CD4-positive, CD25-positive, alpha-beta regulatory T cell (primary cell): ENCODE measurements at regions not wholly inside any gene's neighbourhood (a gene's known extent, or its start where the extent isn't known, plus 50 kb on each side); places are given as distances from the start of the nearest gene placed in this dataset.

Experiments used
- ATAC-seq, 2 donors: fragments of 150-1000 bp; cut with Tn5 transposase; one replicate each; pipeline ENCODE4 v1.10.0; 2021; ENCODE audit warnings: low read depth in 2 of 2, moderate number of reproducible peaks in 2 of 2, moderate library complexity in 1 of 2
- DNase-seq, 3 donors: peaks; one replicate each; pipeline versions ENCODE4 v3.0.0 to v3.0.0-alpha.2; 2012 to 2022; ENCODE audit warnings: mixed read lengths in 1 of 3
- H3K27ac ChIP-seq: one replicate; pipeline ENCODE4 v1.7.0; 2013; ENCODE audit warnings: mild to moderate bottlenecking, low read length; ENCODE audit not compliant: insufficient read depth, poor library complexity, severe bottlenecking
- H3K27me3 ChIP-seq: one replicate; pipeline ENCODE4 v1.7.0; 2013; ENCODE audit warnings: low read length; ENCODE audit not compliant: control insufficient read depth, insufficient read depth
- H3K36me3 ChIP-seq: one replicate; pipeline ENCODE4 v1.7.0; 2013; ENCODE audit warnings: mild to moderate bottlenecking, low read length, moderate library complexity; ENCODE audit not compliant: control insufficient read depth, insufficient read depth
- H3K4me1 ChIP-seq: 2 replicates; pipeline ENCODE4 v1.7.0; 2013; ENCODE audit warnings: mild to moderate bottlenecking, low read length; ENCODE audit not compliant: insufficient read depth, control insufficient read depth, poor library complexity, severe bottlenecking
- H3K4me3 ChIP-seq: one replicate; pipeline ENCODE4 v1.7.0; 2013; ENCODE audit warnings: low read depth, mild to moderate bottlenecking, low read length, moderate library complexity
- H3K9me3 ChIP-seq, 2 experiments: 1 replicate in 1 of 2; 2 replicates in 1 of 2; pipeline ENCODE4 v1.7.0; 2013; ENCODE audit warnings: low read length in 2 of 2, mild to moderate bottlenecking in 1 of 2, moderate library complexity in 1 of 2; ENCODE audit not compliant: control insufficient read depth in 2 of 2
- H3K27ac Mint-ChIP-seq, 3 donors: one replicate each; pipeline ENCODE4 v1.8.0; 2020 to 2022; ENCODE audit warnings: mild to moderate bottlenecking in 3 of 3, mixed read lengths in 3 of 3, moderate library complexity in 2 of 3
- H3K27me3 Mint-ChIP-seq: one replicate; pipeline ENCODE4 v1.8.0; 2022; ENCODE audit warnings: mild to moderate bottlenecking, mixed read lengths
- H3K36me3 Mint-ChIP-seq: one replicate; pipeline ENCODE4 v1.8.0; 2020; ENCODE audit warnings: mixed read lengths
- H3K4me1 Mint-ChIP-seq, 4 donors: one replicate each; pipeline ENCODE4 v1.8.0; 2020 to 2022; ENCODE audit warnings: mixed read lengths in 4 of 4, mild to moderate bottlenecking in 1 of 4
- H3K4me3 Mint-ChIP-seq, 4 donors: one replicate each; pipeline ENCODE4 v1.8.0; 2020 to 2022; ENCODE audit warnings: mild to moderate bottlenecking in 4 of 4, mixed read lengths in 4 of 4, moderate library complexity in 3 of 4
- H3K9me3 Mint-ChIP-seq, 7 donors: one replicate each; pipeline ENCODE4 v1.8.0; 2020 to 2022; ENCODE audit warnings: mixed read lengths in 7 of 7, mild to moderate bottlenecking in 3 of 7, moderate library complexity in 2 of 7

DNA sequence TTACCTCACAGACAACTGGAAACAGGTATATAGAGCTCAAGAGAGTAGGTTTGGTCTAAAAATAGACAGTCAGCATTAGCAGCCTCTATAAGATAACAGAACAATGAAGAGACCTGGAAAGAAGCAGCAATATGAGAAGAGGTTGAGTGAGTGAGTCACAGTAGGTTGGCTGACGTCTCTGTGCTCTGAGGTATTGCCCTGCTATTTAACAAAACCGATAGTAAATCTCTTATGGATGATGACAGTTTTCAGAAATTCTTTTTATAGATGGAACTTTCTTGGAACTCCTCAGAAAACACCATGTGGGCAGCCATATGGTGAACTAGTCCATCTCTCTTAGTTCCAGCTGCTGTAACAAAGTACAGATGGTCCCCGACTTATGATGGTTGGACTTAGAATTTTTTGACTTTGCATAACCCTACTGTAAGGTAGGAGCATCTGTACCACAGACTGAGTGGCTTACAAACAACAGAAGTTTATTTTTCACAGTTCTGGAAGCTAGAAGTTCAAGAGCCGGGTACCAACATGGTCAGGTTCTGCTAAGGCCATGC, 123.5 kb downstream of the MBD2 start:
- H3K4me1 ChIP-seq: no peaks in the 10 kb centered on the region
- H3K27ac ChIP-seq: no peak overlapping the region
- Mint-ChIP-seq H3K27me3 (peaks cover 5% of the 10 kb centered on the region), H3K4me3 (no peak overlapping the region), H3K4me1 (no peaks in the 10 kb centered on the region), H3K9me3 (peaks cover 1 to 8% (median 6%) of the 10 kb centered on the region in 7 donors), H3K27ac (no peak overlapping the region), H3K36me3 (peaks cover 3% of the 10 kb centered on the region)
- peaks cover 5% of the 10 kb centered on the region for H3K27me3 ChIP-seq
- DNase-seq (no peak), ATAC-seq (no peak)
- no peaks in the 10 kb centered on the region for H3K9me3 ChIP-seq
- no peaks in the 10 kb centered on the region for H3K36me3 ChIP-seq
- H3K4me3 ChIP-seq: no peak overlapping the region

DNA sequence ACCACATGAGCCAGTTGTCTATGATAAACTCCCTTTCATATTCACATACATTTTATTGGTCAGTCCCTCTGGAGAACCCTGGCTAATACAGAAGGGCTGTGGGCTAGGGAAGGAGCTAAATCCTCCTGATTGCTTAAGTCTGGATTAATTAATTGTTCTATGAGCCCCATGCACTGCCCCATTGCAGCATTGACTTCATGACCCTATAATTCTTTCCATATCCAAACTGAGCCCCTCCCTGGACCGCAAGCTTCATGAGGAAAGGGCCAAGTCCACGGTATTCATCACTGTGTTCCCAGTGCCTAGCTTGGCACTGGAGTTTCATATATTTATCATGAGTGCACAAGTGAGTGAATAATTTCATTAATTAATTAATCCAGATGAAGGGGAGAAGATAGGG, 124.0 kb downstream of the MBD2 start:
- H3K9me3 Mint-ChIP-seq: peaks cover under 1 to 8% (median 6%) of the 10 kb centered on the region in 7 donors
- H3K4me3 Mint-ChIP-seq: no peak overlapping the region

GRCh38 chr18:54094474-54094873, 130.0 kb downstream of the MBD2 start:
- Histone ChIP-seq H3K4me1 (no peaks in the 10 kb centered on the region), H3K9me3 (no peaks in the 10 kb centered on the region), H3K36me3 (no peaks in the 10 kb centered on the region), H3K27me3 (peaks cover 3% of the 10 kb centered on the region), H3K4me3 (no peak overlapping the region), H3K27ac (no peak overlapping the region)
- peaks cover 0 to 8% (median 6%) of the 10 kb centered on the region in 7 donors for H3K9me3 Mint-ChIP-seq
- no peaks in the 10 kb centered on the region for H3K4me1 Mint-ChIP-seq
- H3K36me3 Mint-ChIP-seq: peaks cover 3% of the 10 kb centered on the region
- no peak overlapping the region for H3K4me3 Mint-ChIP-seq
- DNase-seq (no peak), ATAC-seq (no peak)
- H3K27ac Mint-ChIP-seq: no peak overlapping the region
- no peaks in the 10 kb centered on the region for H3K27me3 Mint-ChIP-seq

More for the DNA sequence above, 124.0 kb downstream of the MBD2 start:
- Histone ChIP-seq H3K4me1 (no peaks in the 10 kb centered on the region), H3K36me3 (no peaks in the 10 kb centered on the region), H3K4me3 (no peak overlapping the region), H3K9me3 (no peaks in the 10 kb centered on the region), H3K27ac (no peak overlapping the region), H3K27me3 (peaks cover 5% of the 10 kb centered on the region)
- peaks cover 5% of the 10 kb centered on the region for H3K27me3 Mint-ChIP-seq
- H3K27ac Mint-ChIP-seq: no peak overlapping the region
- no peaks in the 10 kb centered on the region for H3K4me1 Mint-ChIP-seq
- DNase-seq (no peak), ATAC-seq (no peak)
- H3K36me3 Mint-ChIP-seq: peaks cover 3% of the 10 kb centered on the region

DNA sequence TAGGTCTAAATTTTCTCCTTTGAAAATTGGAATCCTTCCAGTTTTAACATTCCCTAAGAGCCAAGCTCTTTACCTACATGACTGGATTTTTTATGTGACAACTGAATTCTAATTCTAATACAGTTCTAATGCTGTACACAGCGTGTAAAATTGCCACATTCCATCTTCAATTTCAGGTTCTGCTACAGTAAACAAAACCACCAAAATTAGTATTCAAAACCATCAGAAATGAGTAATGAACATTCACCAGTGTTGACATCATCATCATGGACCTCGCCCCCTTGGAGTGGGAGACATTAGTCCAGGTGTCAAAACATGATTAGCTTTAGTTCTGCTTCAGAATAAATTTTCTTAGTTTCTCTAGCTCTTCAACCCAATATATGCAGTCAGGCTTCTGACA, 133.6 kb downstream of the MBD2 start:
- Histone ChIP-seq H3K27ac (no peak overlapping the region), H3K9me3 (no peaks in the 10 kb centered on the region), H3K36me3 (no peaks in the 10 kb centered on the region), H3K27me3 (no peaks in the 10 kb centered on the region), H3K4me3 (no peak overlapping the region), H3K4me1 (no peaks in the 10 kb centered on the region)
- Mint-ChIP-seq H3K27me3 (no peaks in the 10 kb centered on the region), H3K27ac (no peak overlapping the region), H3K9me3 (peaks cover 0 to 2% (median 0%) of the 10 kb centered on the region in 7 donors), H3K36me3 (no peaks in the 10 kb centered on the region), H3K4me3 (no peak overlapping the region), H3K4me1 (peaks cover 0 to 5% (median 2%) of the 10 kb centered on the region in 4 donors)
- DNase-seq: no peak
- ATAC-seq: no peak

GRCh38 chr18:54089749-54090459, 134.6 kb downstream of the MBD2 start:
- Mint-ChIP-seq H3K27ac (no peak overlapping the region), H3K36me3 (no peaks in the 10 kb centered on the region), H3K27me3 (no peaks in the 10 kb centered on the region), H3K4me1 (peaks cover 0 to 5% (median 2%) of the 10 kb centered on the region in 4 donors), H3K9me3 (peaks cover 0 to 2% (median 0%) of the 10 kb centered on the region in 7 donors), H3K4me3 (no peak overlapping the region)
- Histone ChIP-seq H3K27ac (no peak overlapping the region), H3K27me3 (no peaks in the 10 kb centered on the region), H3K36me3 (no peaks in the 10 kb centered on the region), H3K9me3 (no peaks in the 10 kb centered on the region), H3K4me1 (no peaks in the 10 kb centered on the region), H3K4me3 (no peak overlapping the region)
- DNase-seq: no peak
- ATAC-seq: no peak

GRCh38 chr18:54086863-54087262, 137.6 kb downstream of the MBD2 start:
- Mint-ChIP-seq H3K4me1 (peaks cover 0 to 5% (median 2%) of the 10 kb centered on the region in 4 donors), H3K36me3 (no peaks in the 10 kb centered on the region), H3K4me3 (no peak overlapping the region), H3K27ac (no peak overlapping the region), H3K9me3 (peaks cover 0 to 16% (median 4%) of the 10 kb centered on the region in 7 donors), H3K27me3 (no peaks in the 10 kb centered on the region)
- ATAC-seq (no peak), DNase-seq (no peak)
- H3K27me3 ChIP-seq: no peaks in the 10 kb centered on the region
- no peaks in the 10 kb centered on the region for H3K4me1 ChIP-seq
- H3K4me3 ChIP-seq: no peak overlapping the region
- H3K36me3 ChIP-seq: no peaks in the 10 kb centered on the region
- H3K9me3 ChIP-seq: peaks cover 4 to 10% of the 10 kb centered on the region in 2 experiments
- H3K27ac ChIP-seq: no peak overlapping the region

DNA sequence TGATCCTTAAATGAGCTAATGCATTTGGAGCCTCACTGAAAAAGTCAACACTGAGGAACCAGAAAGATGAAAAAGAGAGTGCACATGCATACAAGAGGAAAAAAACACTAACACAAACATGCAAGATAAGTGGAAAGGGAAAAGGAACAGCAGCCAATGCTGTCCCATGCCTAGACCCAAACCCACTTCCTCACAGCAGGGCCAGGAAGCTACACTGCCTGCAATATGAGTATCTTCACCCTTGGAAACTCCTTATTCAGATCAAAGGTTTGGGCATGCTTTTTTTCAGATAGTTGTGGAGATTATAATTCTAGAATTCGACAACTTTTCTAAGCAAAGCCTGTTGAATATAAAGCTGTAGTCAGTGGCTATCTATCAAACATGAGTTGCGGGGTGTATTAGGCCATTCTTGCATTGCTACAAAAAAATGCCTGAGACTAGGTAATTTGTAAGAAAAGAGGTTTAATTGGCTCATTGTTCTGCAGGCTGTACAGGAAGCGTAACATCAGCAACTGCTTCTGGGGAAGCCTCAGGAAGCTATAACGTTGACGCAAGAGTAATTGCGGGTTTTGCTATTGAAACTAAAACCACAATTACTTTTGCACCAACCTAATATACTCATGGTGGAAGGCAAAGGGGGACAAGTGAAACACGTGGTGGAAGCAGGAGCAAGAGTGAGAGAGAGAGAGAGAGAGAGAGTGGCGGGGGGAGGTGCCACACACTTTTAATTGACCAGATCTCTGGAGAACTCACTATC, 138.2 kb downstream of the MBD2 start:
- Mint-ChIP-seq H3K36me3 (no peaks in the 10 kb centered on the region), H3K4me1 (peaks cover 0 to 5% (median 2%) of the 10 kb centered on the region in 4 donors), H3K27me3 (no peaks in the 10 kb centered on the region), H3K4me3 (no peak overlapping the region), H3K9me3 (peaks cover 0 to 18% (median 4%) of the 10 kb centered on the region in 7 donors), H3K27ac (no peak overlapping the region)
- Histone ChIP-seq H3K27ac (no peak overlapping the region), H3K9me3 (peaks cover 4 to 10% of the 10 kb centered on the region in 2 experiments), H3K36me3 (no peaks in the 10 kb centered on the region), H3K4me1 (no peaks in the 10 kb centered on the region), H3K27me3 (no peaks in the 10 kb centered on the region), H3K4me3 (no peak overlapping the region)
- peak in 1 of 3 donors; percentile 49 for DNase-seq
- no peak for ATAC-seq
